ENCODE measurements at regions not wholly inside any gene's neighbourhood (a gene's known extent, or its start where the extent isn't known, plus 50 kb on each side); places are given as distances from the start of the nearest gene placed in this dataset.

DNA sequence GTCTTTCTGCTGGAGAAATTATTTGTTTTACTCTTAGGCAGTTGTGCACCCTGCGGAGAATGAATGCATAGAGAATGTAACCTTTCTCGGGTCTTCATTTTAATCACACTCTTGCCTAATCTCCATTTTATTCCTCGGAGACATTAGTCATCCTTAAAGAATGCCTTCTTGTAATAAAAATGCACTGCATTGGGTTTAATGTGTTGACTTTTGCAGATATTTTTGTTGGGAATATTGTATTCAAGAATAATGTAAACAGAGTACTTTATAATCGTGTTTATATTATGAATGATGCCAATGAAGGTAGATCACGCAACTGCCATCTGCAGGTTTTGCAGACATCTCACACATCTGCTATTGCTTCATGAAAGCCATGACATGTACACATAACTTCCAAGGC lies 1093.9 kb upstream of the CDH6 start:
- intact Hi-C loops (cut with DNase I) = no loop called here
- H3K36me3 ChIP-seq (replicated peaks in 1 of 2; ENCODE audit: insufficient read depth in 1 of 2, low read depth in 2 of 2) = no peaks in the 10 kb centered on the region
- TF ChIP-seq, protein P1, sequence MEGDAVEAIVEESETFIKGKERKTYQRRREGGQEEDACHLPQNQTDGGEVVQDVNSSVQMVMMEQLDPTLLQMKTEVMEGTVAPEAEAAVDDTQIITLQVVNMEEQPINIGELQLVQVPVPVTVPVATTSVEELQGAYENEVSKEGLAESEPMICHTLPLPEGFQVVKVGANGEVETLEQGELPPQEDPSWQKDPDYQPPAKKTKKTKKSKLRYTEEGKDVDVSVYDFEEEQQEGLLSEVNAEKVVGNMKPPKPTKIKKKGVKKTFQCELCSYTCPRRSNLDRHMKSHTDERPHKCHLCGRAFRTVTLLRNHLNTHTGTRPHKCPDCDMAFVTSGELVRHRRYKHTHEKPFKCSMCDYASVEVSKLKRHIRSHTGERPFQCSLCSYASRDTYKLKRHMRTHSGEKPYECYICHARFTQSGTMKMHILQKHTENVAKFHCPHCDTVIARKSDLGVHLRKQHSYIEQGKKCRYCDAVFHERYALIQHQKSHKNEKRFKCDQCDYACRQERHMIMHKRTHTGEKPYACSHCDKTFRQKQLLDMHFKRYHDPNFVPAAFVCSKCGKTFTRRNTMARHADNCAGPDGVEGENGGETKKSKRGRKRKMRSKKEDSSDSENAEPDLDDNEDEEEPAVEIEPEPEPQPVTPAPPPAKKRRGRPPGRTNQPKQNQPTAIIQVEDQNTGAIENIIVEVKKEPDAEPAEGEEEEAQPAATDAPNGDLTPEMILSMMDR (IDR thresholded peaks at IDR 0.05) = no peak
- TF ChIP-seq POLR2A (IDR thresholded peaks at IDR 0.05) = no peak
- no peaks in the 10 kb centered on the region for H3K27me3 ChIP-seq
- DNase-seq = no peak
- 32 to 53% methylated on average over 5 of the region's 5 CpGs for WGBS, 2 donors
- ATAC-seq = no peak
- no peak overlapping the region for H3K27ac ChIP-seq
- no peak overlapping the region for H3K4me3 ChIP-seq
- H3K4me1 ChIP-seq = no peaks in the 10 kb centered on the region
- no peaks in the 10 kb centered on the region for H3K9me3 ChIP-seq

- Histone ChIP-seq H3K36me3 (replicated peaks in 1 of 2; ENCODE audit: insufficient read depth in 1 of 2, low read depth in 2 of 2) (no peaks in the 10 kb centered on the region), H3K4me3 (no peak overlapping the region), H3K4me1 (no peaks in the 10 kb centered on the region), H3K27me3 (no peaks in the 10 kb centered on the region), H3K27ac (no peak overlapping the region), H3K9me3 (no peaks in the 10 kb centered on the region)
- intact Hi-C loops (cut with DNase I) = no loop called here
- WGBS, 2 donors = 48 to 60% methylated on average over 3 of the region's 3 CpGs
- TF ChIP-seq, protein P1 (IDR thresholded peaks at IDR 0.05) = no peak
- no peak for DNase-seq
- ATAC-seq = no peak
Observed at GRCh38 chr5:30098940-30099339, 1094.5 kb upstream of the CDH6 start.

DNA sequence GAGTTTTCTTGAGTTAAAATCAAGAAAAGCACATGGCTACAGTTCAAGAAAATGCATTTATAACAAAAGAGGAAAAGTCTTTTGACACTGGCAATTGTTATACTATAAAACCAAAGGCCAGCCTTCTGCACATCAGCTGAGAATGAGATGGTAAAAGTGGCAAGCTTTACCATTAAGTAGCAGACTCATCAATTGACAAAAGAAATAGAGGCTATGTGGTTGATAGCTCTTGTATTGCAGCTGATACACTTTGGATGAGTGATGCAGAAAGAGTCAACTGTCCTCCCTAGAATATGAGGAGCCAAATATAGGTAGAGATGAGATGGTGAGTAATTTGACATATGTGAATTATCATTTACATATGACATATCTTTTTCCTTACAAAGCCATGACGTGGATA lies 1100.9 kb upstream of the CDH6 start:
- TF ChIP-seq POLR2A (IDR thresholded peaks at IDR 0.05) = no peak
- TF ChIP-seq, protein P1 (IDR thresholded peaks at IDR 0.05) = no peak
- no peak overlapping the region for H3K4me3 ChIP-seq
- ATAC-seq = no peak
- DNase-seq = no peak
- WGBS, 2 donors = 28 to 31% methylated on average over 1 of the region's 1 CpG
- no peaks in the 10 kb centered on the region for H3K9me3 ChIP-seq
- no peaks in the 10 kb centered on the region for H3K36me3 ChIP-seq (replicated peaks in 1 of 2; ENCODE audit: insufficient read depth in 1 of 2, low read depth in 2 of 2)
- intact Hi-C loops (cut with DNase I) = no loop called here
- H3K27ac ChIP-seq = no peak overlapping the region
- no peaks in the 10 kb centered on the region for H3K4me1 ChIP-seq
- H3K27me3 ChIP-seq = no peaks in the 10 kb centered on the region

- Histone ChIP-seq H3K4me3 (no peak overlapping the region), H3K36me3 (replicated peaks in 1 of 2; ENCODE audit: insufficient read depth in 1 of 2, low read depth in 2 of 2) (no peaks in the 10 kb centered on the region), H3K9me3 (no peaks in the 10 kb centered on the region), H3K4me1 (no peaks in the 10 kb centered on the region), H3K27me3 (no peaks in the 10 kb centered on the region), H3K27ac (no peak overlapping the region)
- ATAC-seq (no peak), DNase-seq (no peak)
- WGBS, 2 donors = 68 to 71% methylated on average over 13 to 18 of the region's 18 CpGs
- TF ChIP-seq, protein P1 (IDR thresholded peaks at IDR 0.05) = no peak
- no peak for TF ChIP-seq POLR2A (IDR thresholded peaks at IDR 0.05)
- intact Hi-C loops (cut with DNase I) = no loop called here
Observed at GRCh38 chr5:30069441-30070263, 1123.8 kb upstream of the CDH6 start.

GRCh38 chr5:30063503-30063902 lies 1130.0 kb upstream of the CDH6 start:
- Histone ChIP-seq H3K36me3 (replicated peaks in 1 of 2; ENCODE audit: insufficient read depth in 1 of 2, low read depth in 2 of 2) (no peaks in the 10 kb centered on the region), H3K9me3 (no peaks in the 10 kb centered on the region), H3K4me1 (no peaks in the 10 kb centered on the region), H3K27ac (no peak overlapping the region), H3K27me3 (no peaks in the 10 kb centered on the region), H3K4me3 (no peak overlapping the region)
- intact Hi-C loops (cut with DNase I) = no loop called here
- TF ChIP-seq POLR2A (IDR thresholded peaks at IDR 0.05) = no peak
- ATAC-seq (no peak), DNase-seq (no peak)

All from body of pancreas (tissue), 4 donors.